ENCODE measurements at regions not wholly inside any gene's neighbourhood (a gene's known extent, or its start where the extent isn't known, plus 50 kb on each side); places are given as distances from the start of the nearest gene placed in this dataset.

GRCh38 chr9:30757723-30758122, 1626.7 kb upstream of the ACO1 start:
- Mint-ChIP-seq H3K4me1 (ENCODE audit: low read depth in 2 of 2) (no peaks in the 10 kb centered on the region), H3K27me3 (no peaks in the 10 kb centered on the region), H3K36me3 (no peaks in the 10 kb centered on the region), H3K4me3 (no peak overlapping the region), H3K9me3 (no peaks in the 10 kb centered on the region), H3K27ac (no peak overlapping the region)
- ATAC-seq (no peak), DNase-seq (ENCODE audit: low spot score) (no peak)

GRCh38 chr9:30758726-30759446, 1625.6 kb upstream of the ACO1 start:
- H3K36me3 Mint-ChIP-seq: no peaks in the 10 kb centered on the region
- H3K27me3 Mint-ChIP-seq: no peaks in the 10 kb centered on the region
- H3K9me3 Mint-ChIP-seq: no peaks in the 10 kb centered on the region
- no peak overlapping the region for H3K4me3 Mint-ChIP-seq
- no peaks in the 10 kb centered on the region for H3K4me1 Mint-ChIP-seq (ENCODE audit: low read depth in 2 of 2)
- DNase-seq (ENCODE audit: low spot score) (no peak), ATAC-seq (no peak)
- H3K27ac Mint-ChIP-seq: no peak overlapping the region

- no peak for DNase-seq (ENCODE audit: low spot score)
- Mint-ChIP-seq H3K4me3 (no peak overlapping the region), H3K36me3 (no peaks in the 10 kb centered on the region), H3K9me3 (peaks cover 4% of the 10 kb centered on the region), H3K4me1 (ENCODE audit: low read depth in 2 of 2) (no peaks in the 10 kb centered on the region), H3K27me3 (no peaks in the 10 kb centered on the region), H3K27ac (no peak overlapping the region)
- ATAC-seq: no peak
Measured at GRCh38 chr9:30765318-30765717, 1619.1 kb upstream of the ACO1 start.

- no peaks in the 10 kb centered on the region for H3K4me1 Mint-ChIP-seq (ENCODE audit: low read depth in 2 of 2)
- no peak for ATAC-seq
- DNase-seq (ENCODE audit: low spot score): no peak
- no peak overlapping the region for H3K27ac Mint-ChIP-seq
- H3K9me3 Mint-ChIP-seq: peaks cover 11% of the 10 kb centered on the region
- H3K36me3 Mint-ChIP-seq: no peaks in the 10 kb centered on the region
- H3K4me3 Mint-ChIP-seq: no peak overlapping the region
- no peaks in the 10 kb centered on the region for H3K27me3 Mint-ChIP-seq
Measured at GRCh38 chr9:30771163-30771708, 1613.2 kb upstream of the ACO1 start.

GRCh38 chr9:30771760-30772159, 1612.7 kb upstream of the ACO1 start:
- Mint-ChIP-seq H3K36me3 (no peaks in the 10 kb centered on the region), H3K9me3 (peaks cover 11% of the 10 kb centered on the region), H3K4me3 (no peak overlapping the region), H3K27me3 (no peaks in the 10 kb centered on the region), H3K27ac (no peak overlapping the region), H3K4me1 (ENCODE audit: low read depth in 2 of 2) (no peaks in the 10 kb centered on the region)
- DNase-seq (ENCODE audit: low spot score): no peak
- ATAC-seq: no peak

- ATAC-seq: no peak
Measured at GRCh38 chr9:30773427-30773826, 1611.0 kb upstream of the ACO1 start.

DNA sequence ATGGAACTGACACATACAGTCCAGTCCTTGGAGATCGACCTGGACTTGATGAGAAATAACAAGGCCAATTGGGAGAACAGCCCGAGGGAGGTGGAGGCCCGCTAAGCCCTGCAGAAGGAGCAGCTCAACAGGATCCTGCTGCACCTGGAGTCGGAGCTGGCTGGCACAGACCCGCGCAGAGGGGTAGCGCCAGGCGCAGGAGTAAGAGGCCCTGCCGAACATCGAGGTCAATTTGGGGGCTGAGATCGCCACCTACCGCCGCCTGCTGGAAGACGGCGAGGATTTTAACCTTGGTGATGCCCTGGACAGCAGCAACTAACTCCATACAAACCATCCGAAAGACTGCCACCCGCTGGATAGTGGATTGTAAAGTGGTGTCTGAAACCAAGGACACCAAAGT, 1610.1 kb upstream of the ACO1 start:
- H3K9me3 Mint-ChIP-seq: peaks cover 7% of the 10 kb centered on the region
- no peaks in the 10 kb centered on the region for H3K4me1 Mint-ChIP-seq (ENCODE audit: low read depth in 2 of 2)
- ATAC-seq (no peak), DNase-seq (ENCODE audit: low spot score) (no peak)
- no peak overlapping the region for H3K4me3 Mint-ChIP-seq
- H3K27ac Mint-ChIP-seq: no peak overlapping the region
- H3K36me3 Mint-ChIP-seq: no peaks in the 10 kb centered on the region
- no peaks in the 10 kb centered on the region for H3K27me3 Mint-ChIP-seq

More at GRCh38 chr9:30773427-30773826, 1611.0 kb upstream of the ACO1 start:
- H3K27ac Mint-ChIP-seq: no peak overlapping the region
- H3K36me3 Mint-ChIP-seq: no peaks in the 10 kb centered on the region
- peaks cover 11% of the 10 kb centered on the region for H3K9me3 Mint-ChIP-seq
- no peak for DNase-seq (ENCODE audit: low spot score)
- no peaks in the 10 kb centered on the region for H3K27me3 Mint-ChIP-seq
- H3K4me1 Mint-ChIP-seq (ENCODE audit: low read depth in 2 of 2): no peaks in the 10 kb centered on the region
- H3K4me3 Mint-ChIP-seq: no peak overlapping the region

DNA sequence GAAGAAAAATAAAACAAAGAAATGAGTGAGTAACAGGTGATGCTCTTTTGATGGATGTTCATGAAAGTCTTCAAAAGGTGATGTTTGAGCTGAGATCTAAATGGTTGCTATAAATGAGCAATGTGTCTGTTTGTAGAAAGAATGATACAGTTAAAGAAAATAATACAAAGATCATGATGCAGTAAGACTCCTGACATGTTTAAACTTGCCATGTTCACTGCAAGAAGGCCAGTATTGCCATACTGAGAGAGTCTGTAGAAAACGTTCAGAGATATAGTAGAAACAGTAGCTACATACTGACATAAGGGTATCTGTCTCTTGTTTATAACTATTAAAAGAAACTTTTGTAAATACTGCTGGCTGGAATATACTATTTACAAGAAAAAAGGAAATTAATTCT, 1609.2 kb upstream of the ACO1 start:
- H3K9me3 Mint-ChIP-seq: peaks cover 7% of the 10 kb centered on the region
- H3K4me1 Mint-ChIP-seq (ENCODE audit: low read depth in 2 of 2): no peaks in the 10 kb centered on the region
- no peaks in the 10 kb centered on the region for H3K27me3 Mint-ChIP-seq
- DNase-seq (ENCODE audit: low spot score): no peak
- H3K4me3 Mint-ChIP-seq: no peak overlapping the region
- no peak for ATAC-seq
- no peaks in the 10 kb centered on the region for H3K36me3 Mint-ChIP-seq
- H3K27ac Mint-ChIP-seq: no peak overlapping the region

DNA sequence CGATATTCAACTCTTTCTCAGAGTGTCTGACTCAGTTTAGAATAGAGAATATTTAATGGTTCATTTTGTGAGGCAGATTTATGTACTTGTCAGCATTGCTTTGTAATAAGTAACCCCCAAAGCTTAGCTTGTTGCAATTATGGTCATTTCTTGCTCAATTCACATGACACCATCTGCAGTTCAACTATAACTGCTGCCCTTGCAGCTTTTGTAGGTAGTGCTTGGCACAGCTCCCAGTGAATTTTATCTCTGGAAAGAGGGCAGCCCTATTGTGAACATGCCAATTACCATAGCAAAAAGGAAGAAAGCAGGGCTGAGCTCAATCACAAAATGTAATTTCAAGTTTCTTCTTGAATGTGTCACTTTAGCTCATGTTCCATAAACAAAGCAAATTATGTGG, 1587.7 kb upstream of the ACO1 start:
- DNase-seq (ENCODE audit: low spot score) (no peak), ATAC-seq (no peak)
- H3K27me3 Mint-ChIP-seq: no peaks in the 10 kb centered on the region
- H3K4me3 Mint-ChIP-seq: no peak overlapping the region
- no peaks in the 10 kb centered on the region for H3K4me1 Mint-ChIP-seq (ENCODE audit: low read depth in 2 of 2)
- H3K27ac Mint-ChIP-seq: no peak overlapping the region
- H3K36me3 Mint-ChIP-seq: no peaks in the 10 kb centered on the region
- peaks cover 8% of the 10 kb centered on the region for H3K9me3 Mint-ChIP-seq

- Mint-ChIP-seq H3K36me3 (no peaks in the 10 kb centered on the region), H3K27me3 (no peaks in the 10 kb centered on the region), H3K4me3 (no peak overlapping the region), H3K4me1 (ENCODE audit: low read depth in 2 of 2) (no peaks in the 10 kb centered on the region), H3K27ac (no peak overlapping the region), H3K9me3 (peaks cover 15% of the 10 kb centered on the region)
- DNase-seq (ENCODE audit: low spot score) (no peak), ATAC-seq (no peak)
Measured at GRCh38 chr9:30799527-30800101, 1584.8 kb upstream of the ACO1 start.

GRCh38 chr9:30800421-30800820, 1584.0 kb upstream of the ACO1 start:
- Mint-ChIP-seq H3K36me3 (no peaks in the 10 kb centered on the region), H3K27ac (no peak overlapping the region), H3K4me1 (ENCODE audit: low read depth in 2 of 2) (no peaks in the 10 kb centered on the region), H3K4me3 (no peak overlapping the region), H3K27me3 (no peaks in the 10 kb centered on the region), H3K9me3 (peaks cover 15% of the 10 kb centered on the region)
- DNase-seq (ENCODE audit: low spot score) (no peak), ATAC-seq (no peak)

GRCh38 chr9:30812821-30813220, 1571.6 kb upstream of the ACO1 start:
- no peak overlapping the region for H3K27ac Mint-ChIP-seq
- H3K9me3 Mint-ChIP-seq: peaks cover 11% of the 10 kb centered on the region
- H3K4me3 Mint-ChIP-seq: no peak overlapping the region
- no peaks in the 10 kb centered on the region for H3K27me3 Mint-ChIP-seq
- ATAC-seq (no peak), DNase-seq (ENCODE audit: low spot score) (no peak)
- no peaks in the 10 kb centered on the region for H3K4me1 Mint-ChIP-seq (ENCODE audit: low read depth in 2 of 2)
- H3K36me3 Mint-ChIP-seq: peaks cover 5% of the 10 kb centered on the region

DNA sequence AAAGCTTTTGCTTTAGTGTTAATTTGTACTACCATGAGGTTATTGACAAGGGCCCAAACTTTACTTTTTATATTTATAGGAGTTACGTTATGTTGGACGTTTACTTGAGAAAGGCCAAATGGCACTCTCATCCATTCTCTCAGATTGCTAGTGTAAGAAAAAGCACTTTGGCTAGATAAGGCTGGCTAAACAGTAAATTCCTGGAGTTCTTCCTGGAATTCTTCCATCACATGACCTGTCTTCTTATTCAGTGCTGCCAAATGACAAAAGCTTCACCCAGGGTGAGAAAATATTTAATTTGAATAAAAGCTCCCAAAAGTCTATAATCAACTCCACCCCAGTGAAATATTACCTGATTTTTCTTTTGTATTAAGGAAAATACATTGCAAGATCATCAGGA, 1568.9 kb upstream of the ACO1 start:
- Mint-ChIP-seq H3K4me3 (no peak overlapping the region), H3K4me1 (ENCODE audit: low read depth in 2 of 2) (no peaks in the 10 kb centered on the region), H3K27me3 (no peaks in the 10 kb centered on the region), H3K27ac (no peak overlapping the region), H3K9me3 (peaks cover 16% of the 10 kb centered on the region), H3K36me3 (peaks cover 5% of the 10 kb centered on the region)
- no peak for ATAC-seq
- no peak for DNase-seq (ENCODE audit: low spot score)

DNA sequence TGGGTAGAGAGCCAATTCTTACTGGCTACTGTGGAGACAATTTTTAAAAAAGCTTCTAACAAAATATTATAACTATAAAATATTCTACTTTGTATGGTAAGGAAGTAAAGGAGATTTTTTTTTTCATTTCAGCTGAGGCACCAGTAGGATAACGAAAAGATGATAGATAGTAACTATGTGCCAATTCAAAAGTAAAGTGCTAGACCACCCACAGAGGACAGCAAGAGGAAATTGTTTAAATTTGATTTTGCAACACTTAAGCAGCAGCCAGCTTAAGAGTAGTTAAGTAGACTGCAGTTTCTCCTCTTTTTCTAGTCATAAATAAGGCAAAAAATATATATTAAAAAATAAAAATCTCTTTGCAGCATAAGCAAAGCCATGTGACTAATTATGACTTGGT, 1539.3 kb upstream of the ACO1 start:
- Mint-ChIP-seq H3K36me3 (no peaks in the 10 kb centered on the region), H3K9me3 (peaks cover 14% of the 10 kb centered on the region), H3K4me3 (no peak overlapping the region), H3K4me1 (ENCODE audit: low read depth in 2 of 2) (no peaks in the 10 kb centered on the region), H3K27me3 (no peaks in the 10 kb centered on the region), H3K27ac (no peak overlapping the region)
- DNase-seq (ENCODE audit: low spot score): no peak
- no peak for ATAC-seq

Measured in natural killer cell treated with Interleukin-12 subunit alpha and Interleukin-12 subunit beta and Interleukin-15 and Interleukin-18, amount 100 ng/mL, for 72 hours (primary cell).